Spleen (tissue), 11 donors: ENCODE measurements at regions not wholly inside any gene's neighbourhood (a gene's known extent, or its start where the extent isn't known, plus 50 kb on each side); places are given as distances from the start of the nearest gene placed in this dataset.
"Not testable (repeated sequence)": the region's sequence is repeated elsewhere in the genome, so short reads cannot be mapped to it uniquely, and the experiment has no call there.

Experiments
- DNase-seq: peaks from one replicate; pipeline ENCODE4 v3.0.0-alpha.2; 2020
- H3K27ac ChIP-seq, 8 donors: fragments of 200-600 bp; sonication (generic) in 7 of 8; 1 replicate in 4 of 8; 2 replicates in 4 of 8; pipeline versions ENCODE4 v1.5.0 to v1.8.0; 2016 to 2021; ENCODE audit warnings: inconsistent platforms in 4 of 8, mild to moderate bottlenecking in 4 of 8, moderate library complexity in 1 of 8
- H3K27me3 ChIP-seq, 7 donors: fragments of 200-600 bp; sonication (generic) in 6 of 7; replicated peaks in 1 of 7; 1 replicate in 4 of 7; 2 replicates in 3 of 7; pipeline versions ENCODE4 v1.5.0 to v1.8.0; 2016 to 2021; ENCODE audit warnings: inconsistent platforms in 3 of 7, mild to moderate bottlenecking in 1 of 7
- H3K36me3 ChIP-seq, 6 donors: fragments of 200-600 bp; sonication (generic) in 5 of 6; 1 replicate in 4 of 6; 2 replicates in 2 of 6; pipeline versions ENCODE4 v1.5.0 to v1.8.0; 2016 to 2021; ENCODE audit warnings: inconsistent platforms in 2 of 6
- H3K4me1 ChIP-seq, 6 donors: fragments of 200-600 bp; sonication (generic) in 5 of 6; 1 replicate in 3 of 6; 2 replicates in 3 of 6; pipeline versions ENCODE4 v1.5.0 to v1.8.0; 2016 to 2021; ENCODE audit warnings: inconsistent platforms in 3 of 6
- H3K4me3 ChIP-seq, 8 donors: fragments of 200-600 bp; sonication (generic) in 7 of 8; 1 replicate in 4 of 8; 2 replicates in 4 of 8; pipeline versions ENCODE4 v1.5.0 to v1.8.0; 2016 to 2021; ENCODE audit warnings: inconsistent platforms in 4 of 8, mild to moderate bottlenecking in 4 of 8, moderate library complexity in 2 of 8
- H3K9me3 ChIP-seq, 8 donors: fragments of 200-600 bp; sonication (generic) in 7 of 8; 1 replicate in 4 of 8; 2 replicates in 4 of 8; pipeline versions ENCODE4 v1.5.0 to v1.8.0; 2016 to 2021; ENCODE audit warnings: inconsistent platforms in 4 of 8
- POLR2A ChIP-seq, 3 donors: fragments of 450-650 bp; IDR thresholded peaks; one replicate each; pipeline ENCODE4 v1.5.1; 2017; ENCODE audit warnings: antibody characterized with exemption in 3 of 3, mild to moderate bottlenecking in 1 of 3
- POLR2AphosphoS5 ChIP-seq, 3 donors: sonication (generic); formaldehyde crosslinking; IDR thresholded peaks; one replicate each; pipeline ENCODE4 v1.5.1; 2017; ENCODE audit warnings: antibody characterized with exemption in 3 of 3
- WGBS, 5 donors: extraction: QIAGEN DNeasy Blood & Tissue Kit in 3 of 5; methylation state at CpG; one replicate each; pipeline versions ENCODE4 v1.1.5 to v1.1.7; 2013 to 2018; 5-methylcytosine and 5-hydroxymethylcytosine counted together
- intact Hi-C: fragments of 100-400 bp; cut with DNase I; formaldehyde crosslinking; loops from one replicate; pipeline ENCODE4 v1.15.0; 2023; ENCODE audit warnings: low total_unique reads
- TF ChIP-seq, protein P1 (sequence below), 11 experiments: fragments of 200-600 bp in 7 of 11; fragments of 450-650 bp in 4 of 11; sonication (generic) in 4 of 11; IDR thresholded peaks in 8 of 11; conservative IDR thresholded peaks in 3 of 11; 1 replicate in 7 of 11; 2 replicates in 4 of 11; pipeline versions ENCODE4 v1.4.0 to v1.8.0; 2016 to 2021; ENCODE audit warnings: antibody characterized with exemption in 11 of 11, inconsistent platforms in 4 of 11, mild to moderate bottlenecking in 1 of 11
- donor health status: healthy with polysubstance abuse.
- donor health status: DM: no; HTN: no; CAD: no; lungs with moderate emphysema.
- donor health status: DM: no; HTN: no; CAD: no.
- donor health status: Bipolar disorder and iron deficiency.
- donor health status: healthy.
- donor health status: DM: no; HTN: no; CAD: no.
- donor health status: DM: yes; HTN: yes; CAD: no.

GRCh38 chr4:154164931-154165839, 326.4 kb downstream of the DCHS2 start:
- Histone ChIP-seq H3K27ac (no peak overlapping the region), H3K9me3 (no peaks in the 10 kb centered on the region), H3K27me3 (no peaks in the 10 kb centered on the region), H3K4me1 (no peaks in the 10 kb centered on the region), H3K36me3 (no peaks in the 10 kb centered on the region), H3K4me3 (no peak overlapping the region)
- WGBS, 5 donors: 13 to 42% (median 19%) methylated on average over 1 of the region's 1 CpG
- intact Hi-C loops: no loop called here
- DNase-seq: no peak
- TF ChIP-seq POLR2AphosphoS5 (IDR thresholded peaks at IDR 0.05): no peak

- WGBS, 5 donors: 43 to 56% (median 49%) methylated on average over 5 of the region's 5 CpGs
- H3K9me3 ChIP-seq: no peaks in the 10 kb centered on the region
- H3K4me1 ChIP-seq: no peaks in the 10 kb centered on the region
- DNase-seq: no peak
- intact Hi-C loops: no loop called here
- H3K27me3 ChIP-seq: no peaks in the 10 kb centered on the region
- no peak for TF ChIP-seq POLR2A (IDR thresholded peaks at IDR 0.05)
- TF ChIP-seq, protein P1, sequence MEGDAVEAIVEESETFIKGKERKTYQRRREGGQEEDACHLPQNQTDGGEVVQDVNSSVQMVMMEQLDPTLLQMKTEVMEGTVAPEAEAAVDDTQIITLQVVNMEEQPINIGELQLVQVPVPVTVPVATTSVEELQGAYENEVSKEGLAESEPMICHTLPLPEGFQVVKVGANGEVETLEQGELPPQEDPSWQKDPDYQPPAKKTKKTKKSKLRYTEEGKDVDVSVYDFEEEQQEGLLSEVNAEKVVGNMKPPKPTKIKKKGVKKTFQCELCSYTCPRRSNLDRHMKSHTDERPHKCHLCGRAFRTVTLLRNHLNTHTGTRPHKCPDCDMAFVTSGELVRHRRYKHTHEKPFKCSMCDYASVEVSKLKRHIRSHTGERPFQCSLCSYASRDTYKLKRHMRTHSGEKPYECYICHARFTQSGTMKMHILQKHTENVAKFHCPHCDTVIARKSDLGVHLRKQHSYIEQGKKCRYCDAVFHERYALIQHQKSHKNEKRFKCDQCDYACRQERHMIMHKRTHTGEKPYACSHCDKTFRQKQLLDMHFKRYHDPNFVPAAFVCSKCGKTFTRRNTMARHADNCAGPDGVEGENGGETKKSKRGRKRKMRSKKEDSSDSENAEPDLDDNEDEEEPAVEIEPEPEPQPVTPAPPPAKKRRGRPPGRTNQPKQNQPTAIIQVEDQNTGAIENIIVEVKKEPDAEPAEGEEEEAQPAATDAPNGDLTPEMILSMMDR (IDR thresholded peaks at IDR 0.05 in 8 of 11, conservative IDR thresholded peaks at IDR 0.05 in 3 of 11): no peak
- no peak for TF ChIP-seq POLR2AphosphoS5 (IDR thresholded peaks at IDR 0.05)
- no peaks in the 10 kb centered on the region for H3K36me3 ChIP-seq
- no peak overlapping the region for H3K4me3 ChIP-seq
- no peak overlapping the region for H3K27ac ChIP-seq
Observed at GRCh38 chr4:154160519-154161301, 330.9 kb downstream of the DCHS2 start.

DNA sequence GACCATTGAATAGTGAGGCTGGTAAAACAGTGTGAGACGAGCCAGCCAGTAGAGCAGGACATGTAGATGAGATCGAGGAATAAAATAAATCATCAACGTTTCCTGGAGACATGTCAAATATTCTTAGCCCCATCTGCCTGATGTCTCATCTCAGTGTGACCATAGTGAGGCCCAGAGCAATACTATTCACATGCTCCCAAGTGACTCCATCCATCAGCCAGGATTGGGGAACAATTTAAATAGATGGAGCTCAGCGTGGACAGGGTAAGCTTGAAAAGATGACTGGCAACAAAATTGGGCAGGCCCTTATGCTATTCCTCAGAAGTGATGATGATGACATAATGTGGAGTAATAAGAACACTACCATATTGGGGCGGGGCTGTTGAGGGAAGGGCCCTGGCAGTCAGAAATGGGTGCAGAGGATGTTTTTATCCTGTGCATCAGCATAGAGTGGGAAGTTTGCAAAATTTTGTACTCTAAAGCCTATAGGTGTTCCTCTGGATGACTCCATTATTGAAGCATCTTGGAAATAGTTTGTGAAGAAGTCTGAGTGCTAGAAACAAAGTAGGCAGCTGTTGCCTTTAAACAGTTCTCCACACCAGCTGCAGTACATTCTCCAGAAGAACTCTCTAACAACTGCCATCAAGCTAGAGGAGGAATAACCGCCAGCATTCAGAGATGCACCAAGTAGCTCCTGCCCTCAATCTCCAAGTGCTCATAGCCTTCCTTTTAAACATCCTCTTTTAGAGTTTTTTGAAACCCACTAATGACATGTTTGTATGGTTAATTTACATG, 333.0 kb downstream of the DCHS2 start:
- no peaks in the 10 kb centered on the region for H3K4me1 ChIP-seq
- H3K4me3 ChIP-seq: no peak overlapping the region
- H3K27ac ChIP-seq: no peak overlapping the region
- intact Hi-C loops: no loop called here
- no peaks in the 10 kb centered on the region for H3K27me3 ChIP-seq
- H3K36me3 ChIP-seq: no peaks in the 10 kb centered on the region
- 65 to 73% (median 69%) methylated on average over 6 of the region's 6 CpGs for WGBS, 5 donors
- DNase-seq: no peak
- no peak for TF ChIP-seq POLR2A (IDR thresholded peaks at IDR 0.05)
- TF ChIP-seq, protein P1 (IDR thresholded peaks at IDR 0.05 in 8 of 11, conservative IDR thresholded peaks at IDR 0.05 in 3 of 11): no peak
- TF ChIP-seq POLR2AphosphoS5 (IDR thresholded peaks at IDR 0.05): no peak
- no peaks in the 10 kb centered on the region for H3K9me3 ChIP-seq

DNA sequence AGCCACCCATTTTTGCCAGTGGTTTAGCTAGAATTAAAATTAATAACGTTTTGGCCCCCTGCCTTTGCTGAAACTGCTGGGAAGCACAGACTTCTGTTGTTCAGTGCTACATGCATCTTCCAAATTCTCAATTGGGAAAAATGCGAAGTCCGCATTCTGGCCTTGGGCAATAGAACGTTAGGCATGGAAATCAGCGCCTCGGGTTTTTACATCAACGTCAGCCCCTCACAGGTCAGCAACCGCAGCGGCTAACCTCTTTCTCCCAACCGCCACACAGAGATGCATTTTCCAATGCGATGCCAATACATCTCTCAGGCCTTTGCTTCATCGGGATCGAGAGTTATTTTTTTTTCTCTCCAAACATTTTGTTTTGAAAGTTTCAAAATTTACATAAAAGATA, 339.1 kb downstream of the DCHS2 start:
- Histone ChIP-seq H3K36me3 (no peaks in the 10 kb centered on the region), H3K27ac (no peak overlapping the region), H3K4me1 (no peaks in the 10 kb centered on the region), H3K27me3 (no peaks in the 10 kb centered on the region), H3K4me3 (no peak overlapping the region), H3K9me3 (no peaks in the 10 kb centered on the region)
- intact Hi-C loops: no loop called here
- no peak for TF ChIP-seq POLR2A (IDR thresholded peaks at IDR 0.05)
- TF ChIP-seq, protein P1 (IDR thresholded peaks at IDR 0.05 in 8 of 11, conservative IDR thresholded peaks at IDR 0.05 in 3 of 11): no peak
- WGBS, 5 donors: 88 to 92% (median 88%) methylated on average over 13 of the region's 13 CpGs
- DNase-seq: no peak

- 52 to 66% (median 58%) methylated on average over 5 of the region's 5 CpGs for WGBS, 5 donors
- DNase-seq, H3K36me3 ChIP-seq, H3K9me3 ChIP-seq, intact Hi-C loops, H3K27ac ChIP-seq, H3K4me3 ChIP-seq, H3K4me1 ChIP-seq, H3K27me3 ChIP-seq: not testable (repeated sequence)
Observed at GRCh38 chr4:154149236-154149635, 342.4 kb downstream of the DCHS2 start.
